HUES64 (cell line): ENCODE measurements at regions not wholly inside any gene's neighbourhood (a gene's known extent, or its start where the extent isn't known, plus 50 kb on each side); places are given as distances from the start of the nearest gene placed in this dataset.
"Not testable (repeated sequence)": the region's sequence is repeated elsewhere in the genome, so short reads cannot be mapped to it uniquely, and the experiment has no call there.

Experiments
- H3K27ac ChIP-seq: 2 replicates; pipeline ENCODE4 v1.7.0; 2013; ENCODE audit warnings: low read depth, low read length, inconsistent platforms
- H3K27me3 ChIP-seq: 2 replicates; pipeline ENCODE4 v1.6.1; 2013; ENCODE audit warnings: mild to moderate bottlenecking, low read length; ENCODE audit not compliant: insufficient read depth
- H3K36me3 ChIP-seq: 2 replicates; pipeline ENCODE4 v1.6.1; 2013; ENCODE audit warnings: mild to moderate bottlenecking, low read length; ENCODE audit not compliant: insufficient read depth
- H3K4me1 ChIP-seq: 2 replicates; pipeline ENCODE4 v1.6.1; 2013; ENCODE audit warnings: mild to moderate bottlenecking, low read length, moderate library complexity; ENCODE audit not compliant: insufficient read depth
- H3K4me3 ChIP-seq: 2 replicates; pipeline ENCODE4 v1.5.1; 2013; ENCODE audit warnings: mild to moderate bottlenecking, low read length, moderate library complexity
- H3K9ac ChIP-seq: 2 replicates; pipeline ENCODE4 v1.6.1; 2013; ENCODE audit warnings: mild to moderate bottlenecking, low read depth, low read length
- H3K9me3 ChIP-seq: 2 replicates; pipeline ENCODE4 v1.6.1; 2013; ENCODE audit warnings: low read depth, low read length; ENCODE audit not compliant: insufficient read depth
- WGBS: fragments of 150-250, 120-280 bp; methylation state at CpG from one replicate; pipeline ENCODE4 v1.1.7; 2013; ENCODE audit warnings: missing lambda C conversion rate; 5-methylcytosine and 5-hydroxymethylcytosine counted together

DNA sequence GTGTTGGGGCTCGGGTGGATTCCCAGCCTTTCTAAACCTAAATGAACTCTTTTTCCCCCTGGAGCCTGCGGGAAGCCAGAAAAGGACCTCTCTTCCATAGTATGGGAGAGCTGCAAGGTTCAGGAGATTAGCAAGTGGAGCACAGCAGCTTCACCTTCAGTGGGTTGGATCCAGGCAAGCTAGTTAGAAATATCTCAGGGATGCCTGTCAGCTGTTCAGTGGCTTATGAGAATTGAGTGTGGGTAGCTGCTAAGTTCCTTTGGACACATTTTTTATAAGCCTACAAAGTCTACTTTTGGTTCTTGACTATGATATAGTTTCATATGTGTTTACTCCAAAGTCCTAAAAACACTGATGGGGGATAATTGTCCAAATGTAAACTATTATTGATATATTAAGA is 642.1 kb downstream of the EPM2A start:
- H3K9me3 ChIP-seq, result peaks cover 5% of the 10 kb centered on the region; the same call in 1 of the 2 replicates
- no peaks in the 10 kb centered on the region for H3K27me3 ChIP-seq
- no peak overlapping the region for H3K9ac ChIP-seq
- H3K4me3 ChIP-seq, result no peak overlapping the region
- no peak overlapping the region for H3K27ac ChIP-seq
- H3K4me1 ChIP-seq, result no peaks in the 10 kb centered on the region
- H3K36me3 ChIP-seq, result no peaks in the 10 kb centered on the region
- 83% methylated on average over 2 of the region's 2 CpGs for WGBS

DNA sequence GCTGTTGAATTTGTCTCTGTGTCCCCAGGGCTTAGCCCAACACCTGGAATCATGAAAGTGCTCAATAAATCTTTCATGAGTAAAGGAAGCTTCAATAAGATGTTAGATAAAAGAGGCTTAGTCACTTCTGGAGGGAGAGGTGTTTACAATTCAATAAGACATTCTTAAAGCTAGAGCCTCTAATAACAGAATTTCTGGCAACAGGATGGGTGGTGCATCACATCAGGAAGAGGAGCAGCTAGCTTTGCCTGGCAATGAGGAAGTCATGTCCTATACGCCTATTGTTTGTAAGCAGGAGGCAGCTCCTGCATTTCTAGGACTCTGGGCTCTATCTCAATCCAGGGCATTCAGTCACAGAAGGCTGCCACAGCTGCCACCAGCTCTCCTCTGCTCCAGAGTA is 638.5 kb downstream of the EPM2A start:
- no peaks in the 10 kb centered on the region for H3K4me1 ChIP-seq
- no peak overlapping the region for H3K27ac ChIP-seq
- H3K36me3 ChIP-seq, result no peaks in the 10 kb centered on the region
- H3K9ac ChIP-seq, result no peak overlapping the region
- H3K27me3 ChIP-seq, result no peaks in the 10 kb centered on the region
- no peak overlapping the region for H3K4me3 ChIP-seq
- WGBS, result 93% methylated on average over 1 of the region's 1 CpG
- H3K9me3 ChIP-seq, result peaks cover 6% of the 10 kb centered on the region; the same call in 1 of the 2 replicates

DNA sequence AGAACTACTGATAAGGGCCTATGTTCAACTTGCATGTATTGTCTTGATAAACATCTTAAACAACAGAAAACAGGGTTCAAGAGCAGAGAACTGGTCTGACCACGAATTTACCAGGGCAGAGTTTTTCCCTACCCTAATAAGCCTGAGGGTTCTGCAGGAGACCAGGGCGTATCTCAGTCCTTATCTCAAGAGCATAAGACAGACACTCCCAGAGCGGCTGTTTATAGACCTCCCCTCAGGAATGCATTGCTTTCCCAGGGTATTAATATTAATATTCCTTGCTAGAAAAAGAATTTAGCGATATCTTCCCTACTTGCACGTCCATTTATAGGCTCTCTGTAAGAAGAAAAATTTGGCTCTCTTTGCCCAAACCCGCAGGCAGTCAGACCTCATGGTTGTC is 637.2 kb downstream of the EPM2A start:
- not testable (repeated sequence) for H3K9ac ChIP-seq, H3K27me3 ChIP-seq, H3K9me3 ChIP-seq, H3K36me3 ChIP-seq, H3K4me3 ChIP-seq, H3K4me1 ChIP-seq, H3K27ac ChIP-seq
- WGBS, result 90% methylated on average over 6 of the region's 6 CpGs

DNA sequence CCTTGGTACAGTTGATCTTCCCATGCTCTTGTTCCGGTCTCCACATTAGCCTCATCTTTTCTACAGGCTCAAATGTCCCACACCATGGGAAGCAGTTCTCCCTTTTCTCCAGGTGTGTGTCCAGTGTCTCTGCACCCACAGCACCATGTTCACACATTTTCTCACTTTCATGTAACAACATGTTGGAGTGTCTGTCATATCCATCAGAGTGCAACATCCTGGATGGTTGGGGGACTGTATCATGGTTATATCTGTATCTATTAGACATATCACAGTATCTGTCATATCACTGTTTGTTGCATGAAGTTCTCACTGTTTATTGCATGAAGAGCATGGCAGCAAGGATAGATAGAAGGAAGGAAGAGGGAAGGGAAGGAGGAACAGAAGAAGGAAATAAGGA is 635.6 kb downstream of the EPM2A start:
- Histone ChIP-seq H3K9ac (no peak overlapping the region), H3K9me3 (peaks cover 6% of the 10 kb centered on the region; the same call in 1 of the 2 replicates), H3K36me3 (no peaks in the 10 kb centered on the region), H3K4me1 (no peaks in the 10 kb centered on the region), H3K27ac (no peak overlapping the region), H3K4me3 (no peak overlapping the region), H3K27me3 (no peaks in the 10 kb centered on the region)
- WGBS, result 94% methylated on average over 1 of the region's 1 CpG

DNA sequence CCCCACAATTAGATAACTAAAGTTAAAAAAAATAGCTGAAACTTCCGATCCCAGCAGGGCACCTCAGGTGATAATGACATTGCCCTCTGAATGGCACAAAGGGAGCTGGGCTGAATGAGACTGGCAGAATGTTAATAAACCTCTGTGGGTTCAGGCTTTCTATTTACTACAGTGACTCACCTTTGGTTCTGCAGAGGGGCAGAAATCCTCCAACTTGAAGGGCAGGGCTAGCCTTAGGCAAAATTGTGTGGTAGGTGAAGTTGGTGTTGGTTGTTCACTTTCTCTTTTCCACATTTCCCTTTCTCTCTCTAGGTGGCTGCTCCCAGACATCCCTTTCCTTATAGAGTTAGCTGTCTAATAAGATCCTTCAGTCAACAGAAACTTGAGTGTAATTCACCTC is 625.2 kb downstream of the EPM2A start:
- Histone ChIP-seq H3K9me3 (peaks cover 2% of the 10 kb centered on the region; the same call in 1 of the 2 replicates), H3K4me3 (no peak overlapping the region), H3K36me3 (no peaks in the 10 kb centered on the region), H3K4me1 (no peaks in the 10 kb centered on the region), H3K27me3 (no peaks in the 10 kb centered on the region), H3K9ac (no peak overlapping the region), H3K27ac (no peak overlapping the region)
- WGBS, result 90% methylated on average over 1 of the region's 1 CpG

DNA sequence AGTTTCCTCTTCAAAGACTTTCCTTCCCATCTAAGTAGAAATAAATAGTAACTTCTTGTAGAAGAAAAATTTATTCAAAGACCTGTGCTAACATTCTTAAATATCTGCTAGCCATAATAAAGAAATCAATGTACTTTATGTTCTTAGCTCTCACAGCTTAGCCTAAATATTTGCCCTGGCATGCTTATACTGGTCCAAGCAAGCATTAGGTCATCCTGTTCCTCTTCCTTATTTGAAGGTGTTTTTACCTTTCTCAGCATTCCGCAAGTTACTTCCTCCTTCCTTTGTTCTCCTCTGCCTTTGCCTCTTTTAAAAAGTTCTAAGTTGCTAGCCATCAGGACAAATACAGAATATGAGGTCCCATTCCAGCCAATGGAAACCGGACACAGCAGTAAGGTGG is 623.9 kb downstream of the EPM2A start:
- not testable (repeated sequence) for H3K27ac ChIP-seq, H3K9me3 ChIP-seq, H3K4me1 ChIP-seq, H3K4me3 ChIP-seq, H3K27me3 ChIP-seq, H3K9ac ChIP-seq, H3K36me3 ChIP-seq
- 93% methylated on average over 2 of the region's 2 CpGs for WGBS

DNA sequence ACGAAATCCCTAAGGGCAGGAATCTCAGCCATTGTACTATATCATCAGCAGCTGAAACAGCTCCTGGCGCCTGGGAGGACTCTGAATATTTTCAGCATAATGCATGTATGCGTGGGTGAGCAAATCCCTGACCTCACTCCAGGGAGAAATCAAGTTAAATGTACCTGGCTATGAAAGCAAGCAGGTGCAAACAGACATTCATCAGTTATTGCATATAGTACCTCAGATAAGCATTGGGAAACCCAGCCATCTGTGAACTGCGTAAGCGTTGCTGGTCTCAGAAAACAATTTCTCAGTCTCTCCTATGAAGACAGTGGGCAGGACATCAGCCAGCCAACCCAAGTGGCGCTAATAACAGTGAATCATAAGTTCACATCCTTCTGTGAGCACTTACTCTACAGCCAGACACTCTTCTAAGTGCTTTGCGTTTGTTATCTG is 622.6 kb downstream of the EPM2A start:
- WGBS, result 96% methylated on average over 7 of the region's 7 CpGs
- no peak overlapping the region for H3K27ac ChIP-seq

DNA sequence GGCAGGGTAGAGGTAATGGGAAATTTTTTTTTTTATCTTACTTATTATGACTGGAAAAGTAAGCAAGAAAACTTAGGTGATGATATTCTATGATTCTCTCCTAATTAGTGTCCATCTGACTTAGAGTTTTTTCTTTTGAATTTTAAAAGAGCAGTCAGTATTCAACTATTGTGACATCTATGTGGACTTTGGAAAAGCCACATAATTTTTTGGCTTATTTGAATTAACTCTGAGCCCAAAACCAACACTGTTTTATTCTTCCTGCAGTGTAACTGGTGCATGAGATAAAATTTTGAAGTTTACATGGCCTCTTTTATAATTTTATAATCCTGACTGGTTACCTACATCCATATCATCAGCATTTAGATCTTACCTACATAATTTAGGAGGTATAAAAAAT is 619.7 kb downstream of the EPM2A start:
- no peaks in the 10 kb centered on the region for H3K36me3 ChIP-seq
- no peaks in the 10 kb centered on the region for H3K9me3 ChIP-seq
- H3K4me3 ChIP-seq, result no peak overlapping the region
- no peak overlapping the region for H3K9ac ChIP-seq
- H3K27me3 ChIP-seq, result no peaks in the 10 kb centered on the region
- no peaks in the 10 kb centered on the region for H3K4me1 ChIP-seq
- no peak overlapping the region for H3K27ac ChIP-seq

More for the DNA sequence above, 622.6 kb downstream of the EPM2A start:
- Histone ChIP-seq H3K9ac (no peak overlapping the region), H3K9me3 (peaks cover 2% of the 10 kb centered on the region; the same call in 1 of the 2 replicates), H3K36me3 (no peaks in the 10 kb centered on the region), H3K4me1 (no peaks in the 10 kb centered on the region), H3K27me3 (no peaks in the 10 kb centered on the region), H3K4me3 (no peak overlapping the region)

DNA sequence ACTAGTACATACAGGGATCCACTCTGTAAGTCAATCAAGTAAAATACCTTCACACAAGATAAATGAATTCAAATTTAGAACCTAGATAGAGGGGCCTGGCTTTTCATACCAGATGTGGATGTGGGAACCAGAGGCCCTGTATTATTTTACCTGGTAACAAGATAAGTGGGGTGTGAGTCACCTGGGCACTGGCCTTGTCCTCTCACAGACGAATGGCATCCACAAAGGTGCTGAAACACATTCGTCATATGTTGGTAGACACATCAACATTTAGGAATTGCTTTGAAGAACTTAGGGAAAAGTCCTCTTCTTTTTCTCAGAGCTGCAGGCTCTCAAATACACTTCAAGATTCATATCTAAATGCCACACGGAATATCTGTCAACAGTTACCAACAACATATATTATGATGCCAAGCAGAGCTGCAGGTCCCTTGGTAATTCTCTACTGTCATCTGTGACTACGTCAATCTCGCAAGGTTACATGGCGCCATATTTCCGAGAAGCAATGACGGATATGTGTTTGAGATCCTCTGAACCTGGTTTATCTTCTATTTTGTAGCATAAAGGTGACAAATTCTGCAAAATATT is 618.6 kb downstream of the EPM2A start:
- Histone ChIP-seq H3K27ac (no peak overlapping the region), H3K9ac (no peak overlapping the region), H3K27me3 (no peaks in the 10 kb centered on the region), H3K4me1 (no peaks in the 10 kb centered on the region), H3K36me3 (no peaks in the 10 kb centered on the region), H3K9me3 (no peaks in the 10 kb centered on the region), H3K4me3 (no peak overlapping the region)
- 94% methylated on average over 8 of the region's 8 CpGs for WGBS

DNA sequence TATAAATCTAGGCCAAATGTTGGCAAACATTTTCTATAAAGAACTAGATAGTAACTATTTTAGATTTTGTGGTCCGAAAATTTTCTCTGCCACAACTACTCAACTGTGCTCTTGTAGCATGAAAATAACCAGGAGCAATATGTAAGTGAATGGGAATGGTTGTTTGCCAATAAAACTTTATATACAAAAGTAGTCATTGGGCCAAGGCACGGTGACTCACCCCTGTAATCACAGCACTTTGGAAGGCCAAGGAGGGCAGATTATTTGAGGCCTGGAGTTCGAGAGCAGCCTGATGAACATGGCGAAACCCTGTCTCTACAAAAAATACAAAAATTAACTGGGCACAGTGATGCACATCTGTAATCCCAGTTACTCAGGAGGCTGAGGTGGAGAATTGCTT is 617.1 kb downstream of the EPM2A start:
- no peaks in the 10 kb centered on the region for H3K36me3 ChIP-seq
- no peak overlapping the region for H3K9ac ChIP-seq
- no peak overlapping the region for H3K4me3 ChIP-seq
- WGBS, result 96% methylated on average over 3 of the region's 4 CpGs
- H3K27me3 ChIP-seq, result no peaks in the 10 kb centered on the region
- H3K4me1 ChIP-seq, result no peaks in the 10 kb centered on the region
- H3K9me3 ChIP-seq, result 0 out of 2 replicates have a peak, but pooled peaks cover 3% of the 10 kb centered on the region
- H3K27ac ChIP-seq, result no peak overlapping the region

DNA sequence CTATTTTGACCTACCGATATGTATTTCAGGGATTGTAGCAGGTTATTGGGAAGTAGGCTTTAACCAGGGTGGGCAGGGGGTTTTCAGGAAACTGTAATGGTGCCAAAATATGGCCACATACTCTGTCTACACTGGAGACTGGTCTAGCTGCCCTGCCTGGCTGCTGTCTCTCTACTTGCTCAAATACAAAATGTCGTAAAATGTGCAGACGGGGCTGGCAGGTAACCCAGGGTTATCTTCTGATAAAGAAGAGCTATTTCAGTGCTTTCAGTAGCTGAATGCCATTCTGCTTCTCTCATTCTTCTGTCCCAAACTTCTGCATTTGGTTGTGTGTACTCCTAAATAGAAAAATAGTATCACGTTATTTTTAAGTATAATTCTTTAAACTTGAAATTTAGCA is 616.2 kb downstream of the EPM2A start:
- H3K9ac ChIP-seq, result no peak overlapping the region
- no peak overlapping the region for H3K27ac ChIP-seq
- WGBS, result 92% methylated on average over 3 of the region's 4 CpGs
- no peaks in the 10 kb centered on the region for H3K36me3 ChIP-seq
- H3K9me3 ChIP-seq, result 0 out of 2 replicates have a peak, but pooled peaks cover 3% of the 10 kb centered on the region
- no peaks in the 10 kb centered on the region for H3K27me3 ChIP-seq
- no peaks in the 10 kb centered on the region for H3K4me1 ChIP-seq
- no peak overlapping the region for H3K4me3 ChIP-seq

DNA sequence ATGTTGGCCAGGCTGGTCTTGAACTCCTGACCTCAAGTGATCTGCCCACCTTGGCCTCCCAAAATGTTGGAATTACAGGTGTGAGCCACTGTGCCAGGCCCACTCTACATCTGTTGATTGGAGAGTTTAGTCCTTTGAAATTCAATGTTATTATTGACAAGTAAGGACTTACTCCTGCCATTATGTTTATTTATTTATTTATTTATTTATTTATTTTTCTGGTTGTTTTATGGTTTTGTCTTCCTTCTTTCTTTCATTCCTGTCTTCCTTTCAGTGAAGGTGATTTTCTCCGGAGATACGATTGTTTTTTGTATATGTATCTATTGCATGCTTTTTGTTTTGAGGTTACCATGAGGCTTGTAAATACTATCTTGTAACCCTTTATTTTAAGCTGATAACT is 602.6 kb downstream of the EPM2A start:
- no peak overlapping the region for H3K4me3 ChIP-seq
- H3K27ac ChIP-seq, result no peak overlapping the region
- WGBS, result 100% methylated on average over 1 of the region's 2 CpGs
- H3K36me3 ChIP-seq, result no peaks in the 10 kb centered on the region
- H3K9me3 ChIP-seq, result no peaks in the 10 kb centered on the region
- H3K4me1 ChIP-seq, result no peaks in the 10 kb centered on the region
- no peaks in the 10 kb centered on the region for H3K27me3 ChIP-seq
- H3K9ac ChIP-seq, result no peak overlapping the region
